PC-9 (cell line): ENCODE measurements at regions not wholly inside any gene's neighbourhood (a gene's known extent, or its start where the extent isn't known, plus 50 kb on each side); places are given as distances from the start of the nearest gene placed in this dataset.

Experiments used
- CTCF ChIP-seq: fragments of 200-600 bp; sonication (generic); conservative IDR thresholded peaks from 2 replicates; pipeline ENCODE4 v1.6.1; 2017; ENCODE audit warnings: mixed run types, antibody characterized with exemption, mild to moderate bottlenecking, moderate library complexity
- EZH2 ChIP-seq: fragments of 200-600 bp; sonication (generic); IDR thresholded peaks from 2 replicates; pipeline ENCODE4 v1.8.0; 2017; ENCODE audit warnings: antibody characterized with exemption, low read depth

- TF ChIP-seq CTCF (no peak), EZH2 (no peak)
Observed at GRCh38 chr15:38635170-38635569, 70.6 kb upstream of the RASGRP1 start.
